ENCODE measurements at regions not wholly inside any gene's neighbourhood (a gene's known extent, or its start where the extent isn't known, plus 50 kb on each side); places are given as distances from the start of the nearest gene placed in this dataset.
"Not testable (repeated sequence)": the region's sequence is repeated elsewhere in the genome, so short reads cannot be mapped to it uniquely, and the experiment has no call there.

DNA sequence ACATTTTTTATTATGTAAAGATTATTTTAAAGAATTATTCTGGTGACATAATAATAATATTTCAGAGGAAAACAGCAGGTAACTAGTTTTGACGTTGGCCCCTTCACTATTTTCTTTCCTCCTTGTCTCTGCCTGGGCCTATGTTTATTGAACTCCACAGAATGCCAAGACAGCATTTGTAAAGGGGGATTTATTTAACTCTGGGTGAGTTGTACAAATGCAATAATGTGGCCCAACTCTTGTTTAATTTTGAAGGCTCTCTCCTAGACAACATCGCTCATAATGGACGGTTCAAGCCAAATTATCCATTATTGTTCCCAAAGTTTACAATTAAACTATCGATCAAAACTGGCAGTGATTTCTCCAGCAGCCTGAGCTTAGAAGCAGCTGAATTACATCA lies 374.3 kb upstream of the SLC35B3 start:
- Histone ChIP-seq H2AFZ (ENCODE audit: low read length, unreplicated experiment) (no peak overlapping the region), H3K27ac (ENCODE audit: low read depth, low read length) (no peak overlapping the region), H3K4me1 (ENCODE audit: control insufficient read depth, insufficient read depth, low read length, unreplicated experiment) (no peaks in the 10 kb centered on the region), H3K27me3 (ENCODE audit: insufficient read depth, low read length) (no peaks in the 10 kb centered on the region), H3K79me2 (ENCODE audit: control insufficient read depth, insufficient read depth, low read length, unreplicated experiment) (no peaks in the 10 kb centered on the region), H3K4me3 (ENCODE audit: low read depth, low read length) (no peak overlapping the region), H3K36me3 (ENCODE audit: insufficient read depth, low read length) (no peaks in the 10 kb centered on the region)

DNA sequence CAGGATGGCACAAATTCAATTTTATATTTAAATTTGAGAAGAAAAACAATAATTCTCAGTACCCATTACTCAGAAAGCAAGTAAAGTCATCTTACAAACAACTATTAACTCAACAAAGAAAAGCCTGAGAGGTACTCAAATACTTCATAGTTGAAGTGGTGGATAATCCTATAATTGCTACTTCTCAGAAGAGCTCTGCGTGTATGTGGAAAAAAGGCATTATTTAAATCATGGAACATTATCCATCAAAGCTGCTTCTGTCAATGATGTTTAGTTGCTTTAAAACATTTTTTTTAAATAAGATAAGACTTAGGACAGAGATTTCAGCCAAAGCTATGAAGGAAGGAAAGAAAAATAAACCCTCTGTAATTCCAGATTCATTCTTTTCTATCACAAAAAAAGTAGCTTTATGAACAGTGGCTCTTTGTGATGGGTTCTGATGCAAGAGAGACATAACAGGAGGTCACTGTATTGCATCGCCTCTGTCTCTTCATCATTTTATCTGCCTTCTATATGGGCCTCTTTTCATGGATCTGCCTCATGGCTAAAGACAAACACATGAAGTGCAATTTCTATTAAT lies 367.9 kb upstream of the SLC35B3 start:
- Histone ChIP-seq H3K4me3 (ENCODE audit: low read depth, low read length) (no peak overlapping the region), H3K27ac (ENCODE audit: low read depth, low read length) (no peak overlapping the region), H3K27me3 (ENCODE audit: insufficient read depth, low read length) (no peaks in the 10 kb centered on the region)

DNA sequence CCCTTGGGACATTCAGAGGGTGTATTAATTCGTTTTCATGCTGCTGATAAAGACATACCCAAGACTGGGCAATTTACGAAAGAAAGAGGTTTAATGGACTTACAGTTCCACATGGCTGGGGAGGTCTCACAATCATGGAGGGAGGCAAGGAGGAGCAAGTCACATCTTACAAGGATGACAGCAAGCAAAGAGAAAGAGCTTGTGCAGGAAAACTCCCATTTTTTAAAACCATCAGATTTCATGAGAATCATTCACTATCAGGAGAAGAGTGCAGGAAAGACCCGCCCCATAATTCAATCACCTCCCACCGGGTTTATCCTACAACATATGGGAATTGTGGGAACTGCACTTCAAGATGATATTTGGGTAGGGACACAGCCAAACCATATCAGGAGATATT lies 367.1 kb upstream of the SLC35B3 start:
- H3K27me3 ChIP-seq (ENCODE audit: insufficient read depth, low read length), result not testable (repeated sequence)

More for the DNA sequence above, 367.9 kb upstream of the SLC35B3 start:
- no peaks in the 10 kb centered on the region for H3K79me2 ChIP-seq (ENCODE audit: control insufficient read depth, insufficient read depth, low read length, unreplicated experiment)
- H3K36me3 ChIP-seq (ENCODE audit: insufficient read depth, low read length), result no peaks in the 10 kb centered on the region
- no peaks in the 10 kb centered on the region for H3K4me1 ChIP-seq (ENCODE audit: control insufficient read depth, insufficient read depth, low read length, unreplicated experiment)
- no peak overlapping the region for H2AFZ ChIP-seq (ENCODE audit: low read length, unreplicated experiment)

DNA sequence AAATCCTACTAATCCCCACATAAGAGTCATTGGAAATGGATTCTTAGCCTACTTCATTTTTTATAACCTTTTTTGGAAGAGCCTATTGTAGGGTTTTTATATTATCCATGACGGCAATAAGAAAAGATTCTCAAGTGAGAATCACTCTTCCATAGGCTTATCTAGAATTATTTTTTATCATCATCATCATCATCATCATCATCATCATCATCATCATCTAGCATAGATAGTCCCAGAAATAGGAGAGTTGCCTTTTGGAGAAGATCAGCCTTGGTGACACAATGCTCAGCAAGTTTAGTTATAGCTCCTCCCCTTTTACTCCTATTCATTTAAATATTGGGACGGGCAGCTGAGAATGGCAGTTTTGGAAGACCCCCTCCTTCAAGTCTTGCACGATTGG lies 359.1 kb upstream of the SLC35B3 start:
- Histone ChIP-seq H3K79me2 (ENCODE audit: control insufficient read depth, insufficient read depth, low read length, unreplicated experiment) (no peaks in the 10 kb centered on the region), H3K36me3 (ENCODE audit: insufficient read depth, low read length) (no peaks in the 10 kb centered on the region), H2AFZ (ENCODE audit: low read length, unreplicated experiment) (no peak overlapping the region), H3K4me1 (ENCODE audit: control insufficient read depth, insufficient read depth, low read length, unreplicated experiment) (no peaks in the 10 kb centered on the region), H3K4me3 (ENCODE audit: low read depth, low read length) (no peak overlapping the region), H3K27ac (ENCODE audit: low read depth, low read length) (no peak overlapping the region), H3K27me3 (ENCODE audit: insufficient read depth, low read length) (no peaks in the 10 kb centered on the region)

More for the DNA sequence above, 367.1 kb upstream of the SLC35B3 start:
- not testable (repeated sequence) for H3K27ac ChIP-seq (ENCODE audit: low read depth, low read length); H3K36me3 ChIP-seq (ENCODE audit: insufficient read depth, low read length); H3K4me1 ChIP-seq (ENCODE audit: control insufficient read depth, insufficient read depth, low read length, unreplicated experiment); H2AFZ ChIP-seq (ENCODE audit: low read length, unreplicated experiment); H3K79me2 ChIP-seq (ENCODE audit: control insufficient read depth, insufficient read depth, low read length, unreplicated experiment); H3K4me3 ChIP-seq (ENCODE audit: low read depth, low read length)

DNA sequence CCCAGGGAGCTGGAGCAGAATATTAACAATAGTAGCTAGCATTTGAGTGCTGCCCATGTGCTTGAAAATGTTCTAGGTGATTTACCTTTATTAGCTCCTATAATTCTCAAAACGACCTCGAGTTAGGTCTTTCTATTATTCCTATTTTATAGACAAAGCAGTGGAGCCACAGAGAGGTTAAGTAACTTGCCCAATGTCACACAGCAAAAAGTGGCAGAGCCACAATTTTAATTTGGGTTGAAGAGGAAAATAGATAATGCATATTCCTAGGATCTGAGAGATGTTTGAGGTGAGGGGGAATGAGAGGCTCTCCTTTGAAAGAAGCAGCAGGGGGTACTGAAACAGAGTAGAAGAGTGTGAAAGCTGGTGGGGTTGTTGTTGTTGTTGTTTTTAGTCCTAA lies 354.5 kb upstream of the SLC35B3 start:
- Histone ChIP-seq H3K27me3 (ENCODE audit: insufficient read depth, low read length) (no peaks in the 10 kb centered on the region), H3K36me3 (ENCODE audit: insufficient read depth, low read length) (no peaks in the 10 kb centered on the region), H3K4me3 (ENCODE audit: low read depth, low read length) (no peak overlapping the region), H3K27ac (ENCODE audit: low read depth, low read length) (no peak overlapping the region), H2AFZ (ENCODE audit: low read length, unreplicated experiment) (no peak overlapping the region), H3K4me1 (ENCODE audit: control insufficient read depth, insufficient read depth, low read length, unreplicated experiment) (no peaks in the 10 kb centered on the region), H3K79me2 (ENCODE audit: control insufficient read depth, insufficient read depth, low read length, unreplicated experiment) (no peaks in the 10 kb centered on the region)

DNA sequence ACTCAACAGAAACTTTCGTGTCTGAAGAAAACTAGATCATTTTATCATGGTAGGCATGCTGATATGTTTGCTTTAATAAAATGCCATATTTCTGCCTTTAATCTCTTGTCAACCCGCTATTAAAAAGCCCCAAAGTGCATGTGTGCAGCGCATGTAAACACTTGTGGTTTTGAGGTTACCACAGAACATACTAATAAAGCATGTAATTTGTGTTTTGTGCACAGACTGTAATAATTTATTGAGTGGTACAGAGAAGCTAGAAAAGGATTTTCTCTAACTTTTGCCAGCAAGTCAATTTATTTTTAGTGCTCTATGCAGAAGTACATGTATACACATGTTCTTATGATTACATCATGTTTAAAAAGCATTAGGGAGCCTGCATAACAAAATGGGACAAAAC lies 349.9 kb upstream of the SLC35B3 start:
- Histone ChIP-seq H3K79me2 (ENCODE audit: control insufficient read depth, insufficient read depth, low read length, unreplicated experiment) (no peaks in the 10 kb centered on the region), H3K4me1 (ENCODE audit: control insufficient read depth, insufficient read depth, low read length, unreplicated experiment) (no peaks in the 10 kb centered on the region), H3K36me3 (ENCODE audit: insufficient read depth, low read length) (no peaks in the 10 kb centered on the region), H3K27me3 (ENCODE audit: insufficient read depth, low read length) (no peaks in the 10 kb centered on the region), H3K4me3 (ENCODE audit: low read depth, low read length) (no peak overlapping the region), H3K27ac (ENCODE audit: low read depth, low read length) (no peak overlapping the region), H2AFZ (ENCODE audit: low read length, unreplicated experiment) (no peak overlapping the region)

DNA sequence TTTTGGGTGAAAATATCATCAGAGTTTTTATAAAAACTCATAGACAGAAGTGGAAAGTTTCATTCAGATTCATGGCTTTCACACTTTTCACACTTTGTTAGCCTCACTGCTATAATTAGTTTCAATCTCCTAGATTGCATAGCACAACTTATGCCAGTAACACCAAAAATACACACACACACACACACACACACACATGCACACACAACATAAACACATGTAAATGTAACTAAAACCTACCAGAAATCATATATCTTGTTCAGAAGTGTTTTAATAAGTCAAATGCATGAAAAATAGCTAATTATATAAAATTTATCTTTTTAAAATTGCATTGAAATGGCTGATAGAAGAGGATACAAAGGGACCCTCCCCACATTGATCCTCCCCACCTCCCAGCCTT lies 347.8 kb upstream of the SLC35B3 start:
- Histone ChIP-seq H2AFZ (ENCODE audit: low read length, unreplicated experiment) (no peak overlapping the region), H3K79me2 (ENCODE audit: control insufficient read depth, insufficient read depth, low read length, unreplicated experiment) (no peaks in the 10 kb centered on the region), H3K27ac (ENCODE audit: low read depth, low read length) (no peak overlapping the region), H3K4me3 (ENCODE audit: low read depth, low read length) (no peak overlapping the region), H3K4me1 (ENCODE audit: control insufficient read depth, insufficient read depth, low read length, unreplicated experiment) (no peaks in the 10 kb centered on the region), H3K27me3 (ENCODE audit: insufficient read depth, low read length) (no peaks in the 10 kb centered on the region), H3K36me3 (ENCODE audit: insufficient read depth, low read length) (no peaks in the 10 kb centered on the region)

DNA sequence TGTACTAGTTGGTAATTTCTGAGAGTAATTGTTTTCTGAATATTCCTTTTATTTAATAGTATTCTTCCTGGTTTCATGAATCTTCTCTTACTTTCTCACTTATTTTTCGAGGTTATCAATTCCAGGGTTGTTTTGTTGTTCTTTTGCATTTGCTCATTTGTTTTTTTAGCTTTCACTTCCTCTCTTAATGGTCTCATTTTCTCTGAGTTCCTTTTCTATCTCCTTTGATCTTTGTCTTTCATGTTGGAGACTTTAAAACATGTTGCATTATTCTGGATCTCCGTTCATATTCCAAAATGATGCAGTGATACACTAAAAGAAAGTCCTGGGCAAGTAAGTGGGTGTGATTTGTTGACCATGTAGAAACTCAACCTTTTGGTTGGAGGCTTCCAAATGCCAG lies 345.3 kb upstream of the SLC35B3 start:
- H3K27me3 ChIP-seq (ENCODE audit: insufficient read depth, low read length), result no peaks in the 10 kb centered on the region
- H3K4me1 ChIP-seq (ENCODE audit: control insufficient read depth, insufficient read depth, low read length, unreplicated experiment), result no peaks in the 10 kb centered on the region
- H3K27ac ChIP-seq (ENCODE audit: low read depth, low read length), result no peak overlapping the region
- no peak overlapping the region for H3K4me3 ChIP-seq (ENCODE audit: low read depth, low read length)
- no peaks in the 10 kb centered on the region for H3K79me2 ChIP-seq (ENCODE audit: control insufficient read depth, insufficient read depth, low read length, unreplicated experiment)
- H2AFZ ChIP-seq (ENCODE audit: low read length, unreplicated experiment), result no peak overlapping the region
- no peaks in the 10 kb centered on the region for H3K36me3 ChIP-seq (ENCODE audit: insufficient read depth, low read length)

DNA sequence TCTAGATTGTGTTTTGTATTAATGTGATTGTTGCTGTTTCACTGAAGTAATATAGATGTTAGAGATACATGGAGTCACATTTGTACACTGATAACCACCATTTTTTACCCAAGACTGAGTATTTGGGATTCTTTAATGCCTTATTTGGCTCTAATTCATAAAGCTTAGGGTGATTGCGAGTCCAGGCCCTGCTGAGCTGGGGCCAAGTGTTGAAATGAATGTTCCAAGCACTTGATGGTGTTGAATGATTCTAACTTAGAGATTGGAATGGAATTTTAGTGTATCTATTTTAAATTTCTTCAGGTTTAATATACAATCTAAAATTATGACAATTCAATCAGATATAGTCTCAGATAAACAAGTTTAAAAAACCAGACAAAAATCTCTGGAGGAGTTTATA lies 329.4 kb upstream of the SLC35B3 start:
- Histone ChIP-seq H3K4me1 (ENCODE audit: control insufficient read depth, insufficient read depth, low read length, unreplicated experiment) (no peaks in the 10 kb centered on the region), H3K4me3 (ENCODE audit: low read depth, low read length) (no peak overlapping the region), H3K27ac (ENCODE audit: low read depth, low read length) (no peak overlapping the region), H3K27me3 (ENCODE audit: insufficient read depth, low read length) (no peaks in the 10 kb centered on the region), H3K36me3 (ENCODE audit: insufficient read depth, low read length) (no peaks in the 10 kb centered on the region), H3K79me2 (ENCODE audit: control insufficient read depth, insufficient read depth, low read length, unreplicated experiment) (no peaks in the 10 kb centered on the region), H2AFZ (ENCODE audit: low read length, unreplicated experiment) (no peak overlapping the region)

DNA sequence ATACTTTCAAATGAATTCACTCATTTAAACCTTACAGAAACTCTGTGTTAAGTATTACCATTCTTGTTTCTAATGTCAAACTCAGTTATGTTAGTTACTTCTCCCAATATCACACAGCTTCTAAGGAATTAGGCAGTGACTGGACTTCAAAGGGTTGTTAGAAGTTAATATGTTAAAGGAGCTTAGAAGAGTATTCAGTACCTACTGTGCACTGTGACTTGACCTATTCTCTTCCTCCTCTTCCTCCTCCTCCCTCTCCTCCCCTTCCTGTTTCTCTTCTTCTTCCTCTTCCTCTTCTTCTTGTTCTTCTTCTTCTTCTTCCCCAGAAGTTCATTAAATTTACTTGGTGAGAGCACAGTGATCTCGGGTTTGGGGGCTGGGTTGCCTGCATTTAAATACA lies 325.6 kb upstream of the SLC35B3 start:
- H3K27ac ChIP-seq (ENCODE audit: low read depth, low read length), result no peak overlapping the region
- H3K4me3 ChIP-seq (ENCODE audit: low read depth, low read length), result no peak overlapping the region
- no peaks in the 10 kb centered on the region for H3K27me3 ChIP-seq (ENCODE audit: insufficient read depth, low read length)
- H3K79me2 ChIP-seq (ENCODE audit: control insufficient read depth, insufficient read depth, low read length, unreplicated experiment), result no peaks in the 10 kb centered on the region
- no peaks in the 10 kb centered on the region for H3K4me1 ChIP-seq (ENCODE audit: control insufficient read depth, insufficient read depth, low read length, unreplicated experiment)
- no peaks in the 10 kb centered on the region for H3K36me3 ChIP-seq (ENCODE audit: insufficient read depth, low read length)
- H2AFZ ChIP-seq (ENCODE audit: low read length, unreplicated experiment), result no peak overlapping the region

DNA sequence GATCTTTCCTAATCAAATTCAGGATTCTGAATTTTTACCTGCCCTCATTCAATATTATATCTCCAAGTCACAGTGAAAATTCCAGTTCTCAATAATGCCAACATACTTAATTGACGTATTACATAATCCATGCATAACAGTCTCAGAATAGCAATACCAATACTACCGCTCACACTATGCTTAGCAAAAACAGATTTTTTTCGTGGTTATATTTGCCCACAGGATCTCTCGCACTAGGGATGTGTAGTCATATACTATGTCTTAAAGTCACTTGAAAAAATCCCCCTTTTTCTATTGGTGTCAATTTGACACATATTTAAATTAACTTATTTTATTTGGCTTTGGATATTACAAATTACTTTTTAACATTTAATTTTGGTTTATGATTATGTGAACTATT lies 323.1 kb upstream of the SLC35B3 start:
- no peaks in the 10 kb centered on the region for H3K4me1 ChIP-seq (ENCODE audit: control insufficient read depth, insufficient read depth, low read length, unreplicated experiment)
- no peaks in the 10 kb centered on the region for H3K79me2 ChIP-seq (ENCODE audit: control insufficient read depth, insufficient read depth, low read length, unreplicated experiment)
- no peak overlapping the region for H3K4me3 ChIP-seq (ENCODE audit: low read depth, low read length)
- no peaks in the 10 kb centered on the region for H3K27me3 ChIP-seq (ENCODE audit: insufficient read depth, low read length)
- H2AFZ ChIP-seq (ENCODE audit: low read length, unreplicated experiment), result no peak overlapping the region
- no peak overlapping the region for H3K27ac ChIP-seq (ENCODE audit: low read depth, low read length)
- H3K36me3 ChIP-seq (ENCODE audit: insufficient read depth, low read length), result no peaks in the 10 kb centered on the region

Measured in ACC112 (cell line).